IPS-NIHi7 (cell line): ENCODE measurements at regions not wholly inside any gene's neighbourhood (a gene's known extent, or its start where the extent isn't known, plus 50 kb on each side); places are given as distances from the start of the nearest gene placed in this dataset.

Experiments
- DNase-seq: peaks from one replicate; pipeline ENCODE4 v3.0.0; 2012; ENCODE audit warnings: mixed read lengths; ENCODE audit errors: extremely low spot score

DNA sequence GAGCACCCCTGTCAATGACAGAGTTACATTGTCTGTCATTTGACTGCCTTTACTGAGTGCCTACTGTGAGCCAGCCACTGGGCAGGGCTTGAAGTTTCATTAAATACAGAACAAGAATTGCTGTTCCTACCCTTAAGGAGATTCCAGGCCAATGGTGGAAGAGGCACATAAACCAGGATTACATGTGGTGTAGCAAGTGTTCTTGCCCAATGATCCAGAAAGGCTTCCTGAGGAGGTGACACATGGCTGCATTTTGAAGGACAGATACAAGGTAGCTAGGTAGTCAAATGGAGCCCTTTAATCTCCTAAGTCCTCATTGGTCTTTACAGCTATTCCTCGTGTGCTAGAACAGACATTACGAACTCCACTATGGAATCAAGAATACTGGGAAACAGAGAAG, 312.7 kb downstream of the ETAA1 start:
- no peak for DNase-seq

DNA sequence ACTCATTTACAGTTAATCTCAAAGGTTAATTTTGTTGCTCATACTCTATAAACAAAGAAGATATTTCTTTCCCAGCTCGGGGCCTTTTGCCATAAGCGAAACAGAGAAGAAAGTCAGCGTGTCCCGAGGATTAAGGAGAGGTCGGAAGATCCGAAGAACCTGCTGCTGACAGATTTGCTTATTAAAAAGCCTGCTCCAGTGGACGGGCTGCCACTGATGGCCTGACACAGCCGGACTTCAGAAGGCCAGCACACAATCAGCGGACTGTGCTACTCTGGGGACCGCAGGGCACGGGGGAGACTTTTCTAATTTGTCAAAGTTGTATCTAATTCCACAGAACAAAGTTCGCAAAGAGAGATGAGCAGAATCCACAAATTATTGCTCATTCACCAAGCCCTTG, 315.4 kb downstream of the ETAA1 start:
- DNase-seq, result no peak

DNA sequence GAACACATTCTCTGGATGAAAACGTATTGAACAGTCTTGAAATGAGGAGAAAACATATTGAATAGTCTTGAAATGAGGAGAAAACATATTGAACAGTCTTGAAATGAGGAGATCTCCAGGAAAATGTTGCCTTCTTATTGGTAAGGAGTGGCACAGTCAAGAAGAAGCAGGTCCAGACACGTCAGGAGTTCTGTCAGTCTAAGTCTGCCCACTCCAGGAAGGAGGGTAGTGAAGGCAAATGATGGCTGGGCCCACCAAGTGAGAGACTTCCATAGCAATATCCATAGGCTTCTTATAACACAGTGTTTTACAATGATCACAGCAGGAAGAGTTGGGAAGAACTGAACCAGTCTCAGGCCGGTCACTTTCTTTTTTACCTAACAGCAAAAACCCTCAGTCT, 316.2 kb downstream of the ETAA1 start:
- DNase-seq, result no peak

DNA sequence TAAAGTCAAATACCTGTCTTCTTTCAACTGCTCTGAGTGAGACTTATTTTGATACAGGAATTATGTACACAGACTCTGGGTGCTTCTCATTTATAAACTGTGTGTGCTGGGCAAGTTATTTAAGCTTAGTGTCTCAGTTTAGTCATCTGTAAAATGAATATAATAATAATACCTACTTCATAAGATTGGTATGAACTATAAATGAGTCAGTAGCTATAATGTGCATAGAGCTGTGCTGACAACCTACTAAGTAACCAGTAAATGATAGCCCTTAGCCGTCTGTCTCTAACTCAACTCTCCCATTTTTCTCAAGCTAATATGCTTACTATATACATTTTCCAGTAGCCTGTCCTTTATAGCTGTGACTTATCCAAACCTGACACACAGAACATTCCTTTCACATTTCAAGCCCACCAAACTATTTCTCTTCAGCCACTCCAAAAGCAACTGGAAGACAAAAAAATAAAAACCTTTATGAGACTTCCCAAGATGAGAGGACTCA, 319.8 kb downstream of the ETAA1 start:
- no peak for DNase-seq

DNA sequence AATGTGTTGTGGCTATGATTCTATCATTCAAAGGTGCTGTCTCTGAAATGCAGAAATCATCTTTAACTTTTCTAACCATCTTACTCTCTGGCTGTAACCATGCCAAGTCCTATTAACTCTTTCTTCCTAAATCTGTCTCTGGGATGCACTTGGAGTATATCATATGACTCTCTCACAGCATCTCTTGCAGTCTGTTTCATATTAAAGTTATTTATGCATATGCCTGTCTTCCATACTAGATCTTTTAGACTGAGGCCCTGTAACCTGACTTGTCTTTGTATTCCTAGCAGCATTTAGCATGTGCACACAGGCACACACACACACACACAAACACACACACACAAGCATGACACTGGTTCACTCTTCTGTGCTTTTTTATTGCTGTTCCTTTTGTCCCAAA, 320.6 kb downstream of the ETAA1 start:
- no peak for DNase-seq

DNA sequence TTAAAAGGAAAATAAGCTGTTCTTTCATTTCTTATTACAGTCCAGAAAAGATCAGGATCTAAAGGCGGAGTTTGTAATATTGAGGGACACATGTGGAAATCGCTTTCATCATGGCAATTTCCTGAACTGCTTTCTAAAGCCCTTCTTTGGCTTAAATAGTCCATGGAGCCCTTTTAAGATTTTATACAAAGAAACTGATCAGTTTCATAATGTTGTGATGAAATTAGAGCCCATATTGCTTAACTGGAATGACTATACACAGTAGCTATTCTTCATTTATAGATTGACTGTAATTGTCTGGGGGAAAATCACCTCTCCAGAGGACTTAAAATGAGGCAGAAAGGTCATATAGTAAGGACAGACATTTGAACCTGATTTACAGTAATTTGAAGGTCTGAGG, 322.2 kb downstream of the ETAA1 start:
- DNase-seq, result no peak

DNA sequence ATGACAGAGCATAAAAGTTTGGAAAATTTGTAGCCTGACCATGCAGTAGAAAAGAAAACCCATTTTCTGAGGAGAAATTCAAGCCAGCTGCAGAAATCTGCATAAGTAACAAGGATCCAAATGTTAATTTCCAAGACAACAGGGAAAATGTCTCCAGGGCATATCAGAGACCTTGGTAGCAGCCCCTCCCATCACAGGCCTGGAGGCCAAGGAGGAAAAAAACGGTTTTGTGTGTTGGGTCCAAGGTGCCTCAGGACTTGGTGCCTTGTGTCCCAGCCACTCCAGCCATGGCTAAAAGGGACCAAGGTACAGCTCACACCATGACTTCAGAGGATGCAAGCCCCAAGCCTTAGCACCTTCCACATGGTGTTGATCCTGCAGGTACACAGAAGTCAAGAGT, 324.4 kb downstream of the ETAA1 start:
- DNase-seq, result no peak

DNA sequence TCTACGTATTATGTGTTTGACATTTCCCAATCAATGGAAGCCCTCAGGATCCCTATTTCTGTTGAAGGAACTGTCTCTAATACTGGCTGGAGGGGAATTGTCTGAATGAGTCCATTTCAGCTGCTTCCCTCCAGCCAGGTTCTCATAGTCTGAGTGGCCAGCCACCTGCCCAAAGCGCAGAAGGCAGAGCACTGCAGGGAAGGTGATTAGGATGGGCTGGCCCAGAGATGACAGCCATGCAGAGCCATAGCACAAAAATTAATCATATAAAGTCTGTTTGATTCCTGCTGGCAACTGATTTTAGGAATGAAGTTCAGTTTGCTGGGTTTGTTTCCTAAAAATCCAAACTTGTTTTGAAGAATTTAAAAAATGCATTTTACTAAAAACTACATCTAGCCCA, 327.1 kb downstream of the ETAA1 start:
- DNase-seq, result no peak

DNA sequence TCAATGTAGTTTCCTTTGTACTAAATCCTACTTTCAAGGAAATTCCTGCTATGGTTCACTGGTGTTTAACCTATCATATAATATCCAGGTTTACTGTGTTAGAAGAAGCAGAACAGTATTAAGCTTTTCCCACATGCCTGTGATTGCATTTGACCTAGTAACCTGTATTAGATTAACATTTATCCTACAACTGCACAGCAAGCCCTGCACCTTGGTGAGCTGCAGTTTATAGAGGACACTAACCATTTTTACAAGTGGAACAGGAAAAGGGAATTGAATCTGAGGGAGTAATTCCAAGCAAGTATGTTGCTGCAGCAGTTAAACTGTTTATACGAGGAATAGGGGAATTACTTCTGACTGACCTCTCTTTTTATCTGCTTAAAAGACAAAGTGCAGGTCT, 328.6 kb downstream of the ETAA1 start:
- DNase-seq, result no peak

DNA sequence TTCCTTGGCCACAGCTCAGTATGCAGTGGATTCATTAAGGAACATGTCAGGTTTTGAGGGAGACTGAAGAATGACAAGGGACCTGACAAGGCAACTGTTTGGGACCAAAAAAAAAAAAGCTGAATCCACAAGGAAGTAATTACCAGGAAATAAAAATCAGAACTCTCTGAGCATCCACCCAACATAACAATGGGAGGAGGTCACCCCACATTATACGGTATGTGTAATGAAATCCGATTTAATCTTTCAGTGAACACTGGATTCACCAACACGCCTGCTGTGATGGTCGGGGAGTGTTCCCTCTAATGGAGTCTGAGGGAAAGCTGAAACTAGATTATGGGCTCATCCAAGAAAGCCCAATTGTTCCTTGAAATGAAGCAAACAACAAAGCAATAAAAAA, 329.3 kb downstream of the ETAA1 start:
- no peak for DNase-seq

DNA sequence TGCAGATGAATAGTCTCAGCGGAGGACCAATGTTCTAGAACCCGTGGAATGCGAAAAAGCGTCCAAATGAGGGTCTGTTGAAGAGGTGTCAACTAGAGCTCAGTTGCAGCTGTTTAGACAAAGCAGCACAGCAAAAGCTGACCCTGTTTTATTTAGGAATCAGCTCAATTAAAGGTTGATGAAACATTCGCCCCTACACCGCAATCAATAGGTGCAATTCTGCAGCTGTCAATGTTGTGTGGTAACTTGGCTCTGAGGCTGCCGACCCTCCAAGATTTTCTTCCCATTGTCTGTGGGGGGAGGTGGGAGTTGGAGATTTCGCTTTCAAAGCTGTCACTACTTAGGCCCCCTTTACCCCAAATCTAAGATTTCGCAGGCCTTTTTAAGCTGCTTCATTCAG, 330.0 kb downstream of the ETAA1 start:
- DNase-seq, result no peak

DNA sequence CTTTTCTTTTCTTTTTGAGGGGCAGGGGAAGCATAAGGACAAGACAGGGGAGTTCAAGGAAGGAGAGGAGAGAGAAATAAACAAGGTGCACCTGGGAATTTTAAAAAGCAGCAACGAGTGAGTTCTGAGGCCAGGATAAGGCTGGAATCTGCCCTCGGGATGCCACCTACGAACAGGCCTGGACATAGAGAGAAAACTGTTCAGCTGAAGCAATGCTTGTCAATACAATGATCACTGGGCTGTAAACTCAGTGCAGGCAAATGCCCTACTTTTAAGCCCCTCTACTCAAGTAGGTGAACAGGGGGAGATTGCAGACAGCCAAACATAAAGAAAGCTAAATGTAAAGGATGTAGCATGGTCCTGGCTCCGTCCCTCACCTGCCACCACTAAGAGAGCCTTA, 330.5 kb downstream of the ETAA1 start:
- no peak for DNase-seq

DNA sequence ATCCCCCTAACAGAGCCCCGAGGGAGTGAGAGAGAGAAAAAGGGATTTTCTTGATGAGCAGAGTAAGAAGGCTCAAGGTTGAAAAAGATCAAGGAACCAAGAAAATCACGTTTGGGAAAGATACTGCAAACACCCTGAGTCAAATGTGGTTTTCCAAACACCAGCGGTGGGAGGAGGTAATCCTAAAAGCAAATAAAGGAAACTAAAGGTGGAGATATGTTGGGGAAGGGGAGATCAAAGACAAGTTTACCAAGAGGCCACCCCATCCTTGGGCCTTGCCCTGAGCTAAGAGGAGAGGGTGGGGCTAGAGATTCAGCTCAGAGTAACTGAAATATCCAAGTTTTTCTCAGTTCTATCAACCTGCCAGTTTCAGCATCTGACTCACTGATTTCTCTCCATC, 332.3 kb downstream of the ETAA1 start:
- no peak for DNase-seq

DNA sequence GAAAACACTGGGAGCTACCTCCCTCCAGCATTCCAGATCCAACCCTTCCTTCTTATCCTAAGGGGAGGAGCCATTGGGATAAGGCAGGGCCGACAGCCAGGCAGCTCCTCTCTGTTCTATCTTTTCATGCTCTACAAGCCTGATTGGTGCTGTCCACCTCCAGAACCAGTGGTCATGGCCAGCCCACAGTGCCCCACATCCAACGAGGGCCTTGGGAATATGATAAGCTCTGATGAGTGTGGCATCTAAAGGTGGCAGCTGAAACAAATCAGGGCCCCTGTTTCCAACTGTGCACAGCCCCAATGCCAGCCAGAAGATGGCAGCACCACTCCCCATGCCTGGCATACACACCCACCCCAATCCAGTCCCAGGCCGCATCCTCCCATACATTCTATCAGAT, 329.3 kb downstream of the C1D start:
- DNase-seq, result peak; percentile 82

DNA sequence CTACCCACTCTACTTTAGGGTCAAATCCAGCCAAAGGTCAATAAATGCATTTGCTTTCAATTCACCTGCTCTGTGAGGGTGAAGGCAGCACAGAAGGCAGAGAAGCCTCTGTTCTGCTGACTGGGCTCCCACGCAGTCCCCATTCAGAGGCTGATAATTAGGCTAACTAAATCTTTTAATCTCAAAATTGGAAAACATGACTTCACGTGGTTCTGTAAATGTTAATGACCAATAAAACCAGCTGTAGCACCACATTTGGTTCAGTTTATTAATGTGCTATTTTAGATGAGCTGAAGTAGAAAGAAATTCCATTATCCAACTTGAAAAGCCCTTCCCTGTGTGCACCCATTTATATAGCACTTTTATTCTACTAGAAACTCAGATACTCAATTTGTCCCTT, 310.6 kb downstream of the C1D start:
- DNase-seq, result no peak

DNA sequence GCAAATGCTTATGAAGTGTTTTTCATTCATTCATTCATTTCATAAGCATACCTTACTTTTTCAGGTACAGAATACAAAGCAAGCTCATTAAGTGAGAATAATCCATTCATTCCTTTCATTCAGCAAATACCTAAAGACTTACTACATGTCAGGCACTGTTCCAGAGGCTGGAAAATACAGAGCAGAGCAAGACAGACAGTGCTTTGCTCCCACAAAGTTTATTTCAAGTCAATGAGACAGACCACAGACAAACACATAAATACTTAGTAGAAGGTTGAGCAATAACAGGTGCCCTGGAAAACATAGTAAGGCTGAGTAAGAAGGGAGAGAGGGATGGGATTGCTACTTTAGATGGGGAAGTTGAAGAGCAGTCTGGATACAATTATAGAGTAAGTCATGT, 309.8 kb downstream of the C1D start:
- no peak for DNase-seq

DNA sequence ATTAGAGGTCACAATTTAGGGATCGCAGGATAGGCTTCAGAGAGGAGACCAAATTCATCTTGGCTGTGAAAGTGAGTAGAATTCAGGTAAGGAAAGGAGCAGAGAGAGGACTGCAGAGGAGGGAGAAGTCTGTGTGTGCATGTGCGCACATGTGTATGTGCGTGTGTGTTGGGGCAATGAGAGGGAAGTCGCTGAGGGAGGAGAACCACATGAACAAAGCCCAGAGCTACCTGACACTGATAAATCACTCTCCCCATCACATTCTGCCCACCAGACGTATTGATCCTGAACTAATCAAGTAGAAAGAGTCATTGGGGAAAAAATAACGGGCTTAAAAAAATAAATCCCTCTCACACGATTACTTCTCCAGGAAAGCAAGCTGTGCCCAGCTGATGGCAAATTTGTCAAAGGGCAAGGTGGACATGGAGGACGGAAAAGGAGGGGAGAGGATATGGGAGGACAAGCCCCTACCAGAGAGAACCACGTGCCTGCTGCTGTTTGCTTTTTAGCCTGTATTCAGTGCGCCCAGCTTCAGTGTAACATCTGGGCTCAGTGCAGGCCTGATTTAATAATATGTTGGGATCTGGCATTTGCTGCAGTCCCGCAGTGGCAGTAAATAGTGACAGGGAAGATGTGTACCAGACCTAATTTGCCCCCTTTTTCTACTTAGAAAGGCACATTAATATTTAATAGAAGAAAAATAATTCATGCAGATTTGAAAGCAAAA, 307.5 kb downstream of the C1D start:
- no peak for DNase-seq

DNA sequence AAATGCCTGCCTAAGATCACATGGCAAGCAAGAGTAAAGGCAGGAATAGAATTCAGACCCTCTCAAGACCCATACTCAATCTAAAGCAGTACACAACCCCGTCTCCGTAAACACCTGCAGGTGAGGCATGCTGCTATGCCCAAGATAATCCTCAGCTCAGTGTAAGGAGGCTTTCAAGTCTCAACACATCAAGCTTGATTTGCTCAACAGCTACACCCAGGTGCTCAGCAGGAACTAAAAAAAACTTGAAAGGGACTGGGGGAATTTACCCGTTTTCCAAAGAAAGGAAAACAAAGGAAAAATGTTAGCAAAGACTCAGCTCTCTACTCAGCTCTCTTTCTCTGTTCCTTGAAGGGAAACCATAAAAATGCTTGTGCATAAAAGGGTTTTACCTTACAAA, 301.8 kb downstream of the C1D start:
- DNase-seq, result no peak

DNA sequence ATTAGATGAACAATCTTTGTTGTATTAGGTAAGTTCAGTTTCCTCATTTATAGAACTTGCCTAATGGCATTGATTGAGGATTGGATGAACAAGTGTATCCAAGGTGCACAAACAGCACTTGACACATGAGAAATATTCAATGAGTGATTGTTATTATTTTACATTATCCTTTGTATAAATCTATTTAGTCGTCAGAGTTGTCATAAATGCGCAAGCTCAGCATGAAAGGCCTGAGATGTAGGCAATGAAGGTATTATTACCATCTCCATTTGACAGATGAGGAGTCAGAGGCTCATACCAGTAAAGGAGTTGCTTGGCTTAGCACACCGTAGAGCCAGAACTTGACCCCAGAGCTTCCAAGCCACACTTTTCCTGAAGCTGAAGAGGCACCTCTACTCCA, 291.4 kb downstream of the C1D start:
- DNase-seq, result no peak

DNA sequence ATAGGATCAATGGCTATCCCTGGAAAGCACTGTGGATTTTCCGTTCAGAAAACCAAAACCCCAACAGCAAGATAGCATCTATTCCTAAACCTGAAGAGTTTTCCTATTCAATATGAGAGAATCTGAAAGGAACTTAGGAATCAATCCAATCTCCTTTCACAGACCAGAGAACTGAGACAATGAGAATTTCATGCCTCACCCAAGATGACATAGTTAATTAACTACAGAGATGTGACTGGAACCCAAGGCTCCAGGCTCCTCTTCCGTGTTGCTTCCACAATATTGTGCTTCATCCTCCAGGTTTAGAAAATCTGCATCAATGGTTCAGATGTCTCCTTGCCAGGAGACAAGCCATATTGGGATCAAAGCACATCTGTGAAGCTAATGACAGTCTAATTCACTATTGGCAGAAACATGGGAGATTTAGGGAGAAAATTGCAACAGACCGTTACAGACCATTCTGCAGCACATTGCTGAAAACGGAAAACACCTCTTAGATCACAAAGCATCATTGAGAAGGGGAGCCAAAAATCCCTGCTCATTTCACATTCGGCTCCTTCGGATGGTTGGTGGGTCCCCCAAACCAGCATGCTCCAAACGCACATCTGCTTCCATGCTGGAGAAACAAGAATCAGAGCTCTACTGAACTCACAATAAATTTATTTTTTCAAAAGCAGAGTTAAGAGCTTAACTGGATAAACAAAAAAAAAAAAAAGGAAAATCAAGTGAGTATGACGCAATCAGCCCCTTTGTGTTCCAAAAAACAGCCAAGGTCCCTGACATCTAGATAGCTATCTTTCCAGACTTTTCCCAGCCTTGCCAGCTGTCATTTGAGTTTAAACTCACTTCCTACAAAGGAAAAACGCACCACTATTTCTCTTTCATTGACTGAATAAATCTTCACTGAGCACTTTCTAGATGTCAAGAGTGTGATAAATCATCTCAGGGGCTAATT, 290.3 kb downstream of the C1D start:
- no peak for DNase-seq

DNA sequence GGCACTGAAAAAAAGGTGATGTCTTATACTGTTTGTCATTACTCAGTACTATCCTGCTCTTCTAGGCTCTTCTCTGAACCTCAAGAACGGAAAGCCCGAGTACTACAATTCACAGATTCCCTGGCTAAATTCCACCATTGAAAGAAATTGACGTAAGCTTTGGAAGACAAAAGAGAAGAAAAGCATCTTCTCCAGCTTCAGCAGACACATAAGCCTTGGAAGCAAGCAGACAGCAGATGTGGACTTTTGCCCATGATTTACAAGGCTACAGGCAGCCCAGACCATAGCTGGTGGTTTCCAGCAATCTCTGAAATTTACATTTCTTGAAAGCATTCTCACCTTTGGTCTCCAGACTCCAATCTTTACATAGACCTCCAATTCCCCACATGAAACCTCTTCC, 289.0 kb downstream of the C1D start:
- no peak for DNase-seq

DNA sequence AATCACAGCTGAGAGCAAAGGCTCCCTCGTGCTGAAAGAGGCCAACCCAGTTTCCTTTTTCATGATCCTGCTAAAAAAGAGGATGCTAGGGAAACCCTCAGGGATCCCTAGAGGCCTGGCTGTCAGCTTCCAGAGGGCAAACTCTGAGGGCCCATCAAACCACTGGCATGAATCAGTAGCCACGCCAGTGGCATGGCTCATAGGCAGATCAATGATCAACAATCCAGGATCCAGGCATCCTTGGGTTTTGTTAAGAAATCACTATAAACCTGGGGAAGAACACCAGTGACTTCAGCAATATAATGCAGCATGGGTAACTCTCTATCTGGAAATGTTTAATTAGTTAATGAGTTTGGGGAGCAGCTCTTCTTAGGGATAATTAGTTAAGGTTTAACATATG, 286.5 kb downstream of the C1D start:
- DNase-seq, result no peak

DNA sequence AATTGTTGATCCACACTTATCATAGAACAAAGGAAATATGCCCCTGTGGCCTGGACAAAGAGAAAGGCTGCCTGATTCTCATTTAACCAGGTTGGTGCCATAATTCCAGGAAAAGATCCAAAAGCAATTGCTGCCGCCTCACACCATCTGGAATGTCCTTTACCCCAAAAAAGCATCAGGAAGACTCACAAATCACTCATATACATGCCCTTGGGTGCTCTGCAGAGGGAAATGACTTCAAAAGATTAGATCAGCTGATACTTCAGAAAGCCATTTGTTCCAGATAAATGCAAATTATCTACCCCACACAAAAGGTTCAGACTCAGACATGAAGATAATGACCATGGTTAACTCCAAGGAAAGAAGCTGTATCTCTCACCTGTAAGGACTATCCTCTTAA, 285.8 kb downstream of the C1D start:
- DNase-seq, result no peak
